ENCODE measurements at regions not wholly inside any gene's neighbourhood (a gene's known extent, or its start where the extent isn't known, plus 50 kb on each side); places are given as distances from the start of the nearest gene placed in this dataset.

- Histone ChIP-seq H3K27ac (ENCODE audit: control insufficient read depth, insufficient read depth, low read length) (no peak overlapping the region), H4K20me1 (ENCODE audit: control insufficient read depth, extremely low read depth, insufficient read depth, low read length) (no peaks in the 10 kb centered on the region), H3K9ac (ENCODE audit: control insufficient read depth, extremely low read depth, insufficient read depth, low read length) (no peak overlapping the region), H3K27me3 (ENCODE audit: control insufficient read depth, extremely low read depth, insufficient read depth, low read length) (no peaks in the 10 kb centered on the region), H3K9me1 (ENCODE audit: control insufficient read depth, extremely low read depth, insufficient read depth, low read length) (no peaks in the 10 kb centered on the region), H3K4me3 (ENCODE audit: control insufficient read depth in 2 of 3, extremely low read depth in 1 of 3, insufficient read depth in 2 of 3, low read depth in 1 of 3, low read length in 3 of 3) (no peak overlapping the region), H3K9me3 (ENCODE audit: control insufficient read depth, low read depth, low read length) (no peaks in the 10 kb centered on the region), H3K4me1 (ENCODE audit: control insufficient read depth, extremely low read depth, insufficient read depth, low read length) (no peaks in the 10 kb centered on the region), H2AFZ (ENCODE audit: control insufficient read depth, low read length) (no peak overlapping the region), H3K36me3 (ENCODE audit: control insufficient read depth in 2 of 2, extremely low read depth in 1 of 2, insufficient read depth in 2 of 2, low read length in 2 of 2) (no peaks in the 10 kb centered on the region), H3K79me2 (ENCODE audit: control insufficient read depth, insufficient read depth, low read length) (no peaks in the 10 kb centered on the region), H3K4me2 (ENCODE audit: control insufficient read depth, extremely low read depth, insufficient read depth, low read depth, low read length) (no peak overlapping the region)
- FAIRE-seq, result no peak
- TF ChIP-seq CTCF (optimal IDR thresholded peaks at IDR 0.05 in 1 of 3, IDR thresholded peaks at IDR 0.05 in 1 of 3, conservative IDR thresholded peaks at IDR 0.05 in 1 of 3; ENCODE audit: extremely low read depth in 1 of 3, insufficient read depth in 2 of 3, low read length in 3 of 3) (no peak), EZH2 (IDR thresholded peaks at IDR 0.05; ENCODE audit: low read length) (no peak)
- no peak for DNase-seq (ENCODE audit: low read depth, low spot score)
- dilution Hi-C loops (cut with MboI; ENCODE audit: extremely low pct_ligation_motif_present, low sequenced_read_pairs), result no loop called here
These were observed 464.1 kb upstream of the KLF4 start for GRCh38 chr9:107953556-107954125.

- FAIRE-seq (peak; percentile 52), DNase-seq (ENCODE audit: low read depth, low spot score) (no peak)
- dilution Hi-C loops (cut with MboI; ENCODE audit: extremely low pct_ligation_motif_present, low sequenced_read_pairs), result no loop called here
- H3K4me1 ChIP-seq (ENCODE audit: control insufficient read depth, extremely low read depth, insufficient read depth, low read length), result no peaks in the 10 kb centered on the region
- H3K4me3 ChIP-seq (ENCODE audit: control insufficient read depth in 2 of 3, extremely low read depth in 1 of 3, insufficient read depth in 2 of 3, low read depth in 1 of 3, low read length in 3 of 3), result no peak overlapping the region
- no peak overlapping the region for H2AFZ ChIP-seq (ENCODE audit: control insufficient read depth, low read length)
- no peak for TF ChIP-seq CTCF (optimal IDR thresholded peaks at IDR 0.05 in 1 of 3, IDR thresholded peaks at IDR 0.05 in 1 of 3, conservative IDR thresholded peaks at IDR 0.05 in 1 of 3; ENCODE audit: extremely low read depth in 1 of 3, insufficient read depth in 2 of 3, low read length in 3 of 3)
- TF ChIP-seq EZH2 (IDR thresholded peaks at IDR 0.05; ENCODE audit: low read length), result no peak
- H3K27me3 ChIP-seq (ENCODE audit: control insufficient read depth, extremely low read depth, insufficient read depth, low read length), result no peaks in the 10 kb centered on the region
- H3K4me2 ChIP-seq (ENCODE audit: control insufficient read depth, extremely low read depth, insufficient read depth, low read depth, low read length), result no peak overlapping the region
- no peak overlapping the region for H3K9ac ChIP-seq (ENCODE audit: control insufficient read depth, extremely low read depth, insufficient read depth, low read length)
- H3K9me3 ChIP-seq (ENCODE audit: control insufficient read depth, low read depth, low read length), result no peaks in the 10 kb centered on the region
- no peaks in the 10 kb centered on the region for H3K79me2 ChIP-seq (ENCODE audit: control insufficient read depth, insufficient read depth, low read length)
- no peaks in the 10 kb centered on the region for H3K9me1 ChIP-seq (ENCODE audit: control insufficient read depth, extremely low read depth, insufficient read depth, low read length)
- no peak overlapping the region for H3K27ac ChIP-seq (ENCODE audit: control insufficient read depth, insufficient read depth, low read length)
- no peaks in the 10 kb centered on the region for H3K36me3 ChIP-seq (ENCODE audit: control insufficient read depth in 2 of 2, extremely low read depth in 1 of 2, insufficient read depth in 2 of 2, low read length in 2 of 2)
- H4K20me1 ChIP-seq (ENCODE audit: control insufficient read depth, extremely low read depth, insufficient read depth, low read length), result no peaks in the 10 kb centered on the region
These were observed 463.2 kb upstream of the KLF4 start for GRCh38 chr9:107952773-107953172.

Measured in keratinocyte (primary cell).